ENCODE measurements at regions not wholly inside any gene's neighbourhood (a gene's known extent, or its start where the extent isn't known, plus 50 kb on each side); places are given as distances from the start of the nearest gene placed in this dataset.

- TF ChIP-seq EP300 (IDR thresholded peaks at IDR 0.05) (no peak), CTCF (IDR thresholded peaks at IDR 0.05) (no peak)
Measured at GRCh38 chr4:136301749-136302495, 1230.4 kb downstream of the PCDH18 start.
